Middle frontal gyrus (tissue), 1 donor: ENCODE measurements at regions not wholly inside any gene's neighbourhood (a gene's known extent, or its start where the extent isn't known, plus 50 kb on each side); places are given as distances from the start of the nearest gene placed in this dataset.
A peak's percentile ranks its signal among the peaks of the same experiment; 100 is the strongest.
"Not testable (repeated sequence)": the region's sequence is repeated elsewhere in the genome, so short reads cannot be mapped to it uniquely, and the experiment has no call there.

Source experiments
- DNase-seq: peaks from one replicate; pipeline ENCODE4 v3.0.0-alpha.2; 2015; ENCODE audit warnings: low spot score; ENCODE audit errors: extremely low spot score

DNA sequence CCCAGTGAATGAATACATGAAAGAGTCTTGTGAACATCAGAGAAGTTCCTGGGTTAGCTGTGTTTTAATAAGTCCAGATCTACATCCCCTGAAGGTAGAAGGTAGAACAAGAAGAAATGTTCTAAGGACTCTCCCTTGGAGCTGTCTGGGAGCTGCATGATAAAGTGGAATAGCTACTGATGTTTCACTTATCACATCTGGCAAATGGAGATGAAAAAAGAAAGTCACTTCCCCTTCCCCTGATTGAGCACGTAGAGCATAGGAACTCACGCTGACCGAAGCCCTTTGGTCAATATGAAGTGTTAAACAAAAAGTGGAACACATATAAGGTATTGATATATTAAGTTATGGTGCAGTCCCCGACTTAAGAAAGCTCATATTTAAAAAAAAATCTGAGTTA is 53.2 kb upstream of the PARP1 start:
- DNase-seq = no peak

DNA sequence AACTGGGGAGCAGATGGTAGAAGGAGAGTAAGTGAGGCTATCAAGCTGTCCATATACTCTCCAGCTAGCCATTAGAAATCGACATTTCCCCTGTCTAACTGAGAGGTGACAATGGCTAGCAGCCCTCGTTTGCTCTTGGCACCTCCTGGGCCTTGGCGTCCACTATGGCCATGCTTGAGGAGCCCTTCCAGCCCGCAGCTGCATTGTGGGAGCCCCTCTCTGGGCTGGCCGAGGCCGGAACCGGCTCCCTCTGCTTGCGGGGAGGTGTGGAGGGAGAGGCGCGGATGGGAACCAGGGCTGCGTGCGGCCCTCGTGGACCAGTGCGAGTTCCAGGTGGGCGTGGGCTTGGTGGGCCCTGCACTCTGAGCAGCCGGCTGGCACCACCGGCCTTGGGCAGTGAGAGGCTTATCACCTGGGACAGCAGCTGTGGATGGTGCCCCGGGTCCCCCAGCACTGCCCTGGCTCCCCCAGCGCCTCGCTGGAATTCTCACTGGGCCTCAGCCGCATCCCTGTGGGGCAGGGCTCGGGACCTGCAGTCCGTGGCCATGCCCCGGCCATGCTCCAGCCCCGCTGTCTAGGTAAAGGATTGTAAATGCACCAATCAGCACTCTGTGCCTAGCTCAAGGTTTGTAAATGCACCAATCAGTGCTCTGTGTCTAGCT is 56.2 kb upstream of the PARP1 start:
- no peak for DNase-seq

DNA sequence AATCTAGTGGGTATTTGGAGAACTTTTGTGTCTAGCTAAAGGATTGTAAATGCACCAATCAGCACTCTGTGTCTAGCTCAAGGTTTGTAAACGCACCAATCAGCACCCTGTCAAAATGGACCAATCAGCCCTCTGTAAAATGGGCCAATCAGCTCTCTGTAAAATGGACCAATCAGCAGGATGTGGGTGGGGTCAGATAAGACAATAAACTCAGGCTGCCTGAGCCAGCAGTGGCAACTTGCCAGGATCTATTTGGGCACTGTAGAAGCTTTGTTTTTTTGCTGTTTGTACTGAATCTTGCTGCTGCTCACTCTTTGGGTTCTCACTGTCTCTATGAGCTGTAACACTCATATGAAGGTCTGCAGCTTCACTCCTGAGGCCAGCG is 56.7 kb upstream of the PARP1 start:
- not testable (repeated sequence) for DNase-seq

DNA sequence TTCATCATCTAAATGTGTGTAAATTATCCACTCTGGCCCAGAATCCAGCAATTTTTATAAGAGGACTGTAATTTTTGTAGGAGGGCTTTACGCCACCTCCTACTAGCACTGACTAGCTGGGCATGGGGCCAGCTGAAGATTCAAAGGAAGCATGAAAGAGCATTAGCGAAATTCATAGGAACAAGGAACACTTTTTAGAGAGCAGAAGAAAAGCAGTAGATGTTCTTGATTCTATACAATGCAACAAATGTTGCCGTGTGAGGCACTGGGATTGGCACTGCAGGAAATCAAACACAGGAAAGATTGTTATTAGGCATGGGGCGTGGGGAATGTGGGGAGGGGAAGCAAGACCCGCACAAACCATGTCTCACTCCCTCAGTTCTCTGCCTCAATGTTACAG is 58.4 kb upstream of the PARP1 start:
- peak; percentile 57 for DNase-seq

DNA sequence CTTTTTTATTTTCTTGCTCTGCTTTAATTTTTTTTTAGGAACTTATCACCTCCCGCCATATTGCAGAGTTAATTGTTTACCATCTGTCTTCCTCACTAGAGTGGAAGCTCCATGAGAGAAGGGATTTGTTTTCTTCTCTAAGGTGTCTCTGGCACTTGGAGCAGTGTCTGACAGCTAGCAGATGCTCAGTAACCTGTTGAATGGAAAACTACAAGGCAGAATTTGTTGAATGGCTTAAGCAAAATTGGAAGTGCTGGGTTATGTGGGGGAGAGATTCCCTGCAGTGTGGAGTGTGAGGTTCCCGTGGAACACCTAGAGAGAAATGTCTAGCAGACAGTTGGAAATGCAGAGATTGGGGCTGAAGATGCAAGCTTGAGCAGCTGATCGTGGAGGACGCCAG is 59.5 kb upstream of the PARP1 start:
- no peak for DNase-seq

DNA sequence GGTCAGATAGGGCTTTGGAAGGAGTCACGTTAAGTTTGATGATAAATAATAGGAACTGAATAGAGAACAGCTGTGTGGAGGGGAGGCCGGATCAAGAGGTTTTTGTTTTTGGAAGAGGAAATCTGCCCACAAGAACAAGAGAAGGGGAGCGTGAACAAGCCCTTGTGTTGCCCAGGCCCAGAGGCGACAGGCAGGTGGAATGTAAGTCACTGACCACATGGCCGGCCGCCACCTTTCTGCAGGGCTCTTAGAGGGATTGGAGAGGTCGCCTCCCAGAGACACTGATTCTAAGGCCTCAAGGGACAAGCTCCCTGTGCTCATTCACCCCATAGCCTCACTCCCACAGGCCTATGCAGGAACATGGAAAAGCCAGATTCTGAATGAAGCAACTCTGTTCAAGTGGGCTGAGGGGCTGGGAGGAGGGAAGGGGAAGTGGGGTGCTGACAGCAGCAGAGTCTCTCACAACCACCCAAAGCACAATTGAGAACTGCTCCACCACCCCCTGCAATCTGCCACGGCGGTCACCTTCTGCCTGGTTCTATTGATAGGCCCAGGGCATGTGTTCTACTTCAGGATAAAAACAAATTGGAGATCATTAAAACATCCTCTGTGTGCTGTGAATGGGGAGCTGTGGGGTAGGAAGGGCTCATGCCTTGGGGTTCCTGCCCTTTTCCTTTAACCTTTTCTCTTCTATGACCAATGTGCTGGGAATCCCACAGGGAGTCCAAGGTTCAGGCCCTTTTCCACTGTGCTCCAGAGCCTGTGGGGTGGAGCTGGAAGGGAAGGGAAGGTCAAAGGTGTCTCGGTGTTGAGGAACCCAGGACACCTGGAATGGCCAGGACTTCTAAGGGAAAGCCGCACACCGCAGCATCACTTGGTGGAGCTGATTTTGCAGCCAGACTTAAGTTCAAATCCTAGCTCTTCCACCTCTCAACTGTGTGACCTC is 63.3 kb upstream of the PARP1 start:
- DNase-seq = no peak

DNA sequence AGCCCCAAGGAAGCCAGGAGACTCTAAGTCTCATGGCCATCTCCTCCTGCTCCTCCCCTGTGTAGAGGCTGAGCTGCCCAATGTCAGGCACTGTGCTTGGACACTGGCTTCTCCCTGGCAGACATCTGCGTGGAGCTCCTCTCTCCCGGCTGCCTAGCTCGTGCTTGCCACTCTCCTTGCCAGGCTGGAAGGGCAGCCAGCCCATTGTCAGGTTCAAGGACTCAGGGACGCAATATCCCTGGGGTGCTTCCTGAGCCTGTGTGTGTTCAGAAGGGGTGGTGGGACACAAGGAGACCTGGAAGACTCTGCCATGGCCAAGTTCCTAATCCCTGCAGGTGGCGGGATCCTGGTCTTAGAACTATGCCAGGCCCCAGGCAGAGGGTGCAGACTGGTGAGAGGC is 65.4 kb upstream of the PARP1 start:
- DNase-seq = no peak

DNA sequence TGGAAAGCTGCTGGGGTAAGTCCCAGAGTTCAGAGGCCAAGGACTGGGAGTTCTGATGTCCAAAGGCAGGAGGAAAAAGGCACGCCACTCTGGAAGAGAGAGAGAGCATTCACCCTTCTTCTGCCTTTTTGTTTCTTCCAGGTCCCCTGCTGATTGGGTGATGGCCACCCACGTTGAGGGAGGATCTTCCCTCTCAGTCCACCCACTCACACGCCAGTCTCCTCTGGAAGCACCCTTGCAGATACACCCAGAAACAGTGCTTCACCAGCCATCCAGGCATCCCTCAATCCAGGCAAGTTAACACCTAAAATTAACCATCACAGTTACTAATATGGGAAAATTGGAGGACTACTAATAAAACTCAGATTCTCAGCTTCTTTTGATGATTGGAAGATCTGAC is 66.1 kb upstream of the PARP1 start:
- DNase-seq = no peak

DNA sequence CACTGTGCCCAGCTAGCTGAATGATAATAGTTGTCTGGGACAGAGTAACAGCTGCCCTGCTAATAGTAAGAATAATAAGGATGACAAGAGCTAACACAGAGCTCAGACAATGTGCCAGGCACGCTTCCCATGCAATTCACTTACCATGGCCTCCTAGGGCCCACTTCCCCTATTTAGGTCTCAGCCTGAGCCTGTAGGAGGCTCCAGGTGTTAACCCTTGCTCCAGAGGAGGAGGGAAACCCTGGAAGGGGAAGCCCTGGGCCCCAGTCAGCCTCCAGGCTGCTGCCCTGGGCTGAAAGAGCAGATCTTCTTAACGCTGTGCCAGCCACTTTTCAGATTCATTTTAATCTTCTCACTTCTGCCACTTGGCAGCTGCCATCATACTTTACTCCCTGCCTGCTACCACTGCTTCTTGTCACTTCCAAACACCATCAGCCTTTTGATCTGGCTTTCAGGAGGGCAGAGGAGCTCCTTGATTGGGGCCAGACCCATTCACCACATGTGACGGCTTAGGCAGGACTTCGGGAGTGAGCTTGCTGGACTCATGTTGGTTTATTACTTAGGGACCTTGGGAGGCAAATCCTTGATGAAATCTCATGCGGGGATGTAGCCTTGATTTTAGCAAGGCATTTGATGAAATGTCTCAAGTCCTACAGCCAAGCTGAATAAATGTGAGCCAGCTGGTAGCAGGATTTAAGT is 66.7 kb upstream of the PARP1 start:
- DNase-seq = no peak

DNA sequence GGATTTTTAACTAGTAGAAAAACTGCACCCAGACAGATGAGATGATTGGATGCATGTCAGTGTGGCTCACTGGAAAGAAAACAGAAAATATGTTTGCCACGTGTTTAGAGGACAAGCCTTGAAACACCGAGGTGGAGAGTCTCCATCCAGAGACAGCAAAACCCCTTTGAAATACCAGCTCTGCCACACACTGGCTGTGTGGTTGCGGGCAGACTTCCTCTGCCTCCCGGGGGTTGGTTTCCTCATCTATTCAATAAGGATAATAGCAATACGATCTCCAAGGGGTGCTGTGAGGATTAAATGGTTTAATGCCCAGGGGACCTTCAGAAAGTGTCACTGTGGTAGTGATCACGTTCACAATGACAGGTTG is 67.2 kb upstream of the PARP1 start:
- no peak for DNase-seq

DNA sequence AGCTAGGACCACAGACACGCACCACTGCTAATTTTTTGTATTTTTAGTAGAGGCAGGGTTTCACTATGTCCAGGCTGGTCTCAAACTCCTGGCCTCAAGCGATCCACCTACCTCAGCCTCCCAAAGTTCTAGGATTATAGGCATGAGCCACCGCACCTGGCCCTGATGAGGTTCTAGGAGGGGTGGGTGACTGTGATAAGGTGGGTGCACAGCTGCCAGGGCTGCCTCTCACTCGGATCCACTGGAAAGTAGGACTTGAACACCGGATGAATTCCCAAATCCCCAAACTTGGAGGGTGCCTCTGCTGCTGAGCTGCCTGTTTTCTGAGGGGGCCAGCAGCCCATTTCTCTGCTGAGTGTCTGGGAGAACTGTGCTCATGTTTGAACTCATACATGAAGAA is 68.2 kb upstream of the PARP1 start:
- DNase-seq = no peak

DNA sequence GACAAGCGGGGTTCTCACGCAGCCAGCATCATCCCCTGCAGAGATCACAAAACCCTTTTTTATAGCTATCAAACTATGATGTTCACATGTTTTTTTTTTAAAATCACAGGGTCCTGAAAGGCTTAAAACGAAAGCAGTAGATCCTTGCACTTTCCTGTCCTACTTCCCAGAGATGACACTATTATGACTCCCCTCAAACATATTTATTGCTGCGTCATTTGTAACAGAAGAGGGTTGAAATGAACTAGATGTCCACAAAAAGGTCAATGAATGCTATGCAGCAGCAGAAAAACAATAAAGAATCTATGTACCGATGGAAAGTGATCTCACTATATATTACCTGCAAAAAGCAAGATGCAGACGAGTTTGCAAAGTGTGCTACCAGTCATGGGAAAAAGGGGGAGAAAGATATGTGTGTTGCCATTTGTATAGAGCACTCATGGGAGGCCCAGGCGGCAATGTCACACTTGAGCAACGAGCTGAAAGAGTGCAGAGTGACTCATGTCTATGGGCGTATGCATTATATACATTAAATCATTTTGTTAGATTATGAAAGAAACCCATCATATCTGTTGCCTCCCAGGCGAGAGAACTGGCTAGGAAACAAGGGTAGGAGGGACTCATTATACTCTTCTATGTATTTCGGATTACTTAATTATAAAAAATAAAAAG is 68.9 kb upstream of the PARP1 start:
- no peak for DNase-seq

DNA sequence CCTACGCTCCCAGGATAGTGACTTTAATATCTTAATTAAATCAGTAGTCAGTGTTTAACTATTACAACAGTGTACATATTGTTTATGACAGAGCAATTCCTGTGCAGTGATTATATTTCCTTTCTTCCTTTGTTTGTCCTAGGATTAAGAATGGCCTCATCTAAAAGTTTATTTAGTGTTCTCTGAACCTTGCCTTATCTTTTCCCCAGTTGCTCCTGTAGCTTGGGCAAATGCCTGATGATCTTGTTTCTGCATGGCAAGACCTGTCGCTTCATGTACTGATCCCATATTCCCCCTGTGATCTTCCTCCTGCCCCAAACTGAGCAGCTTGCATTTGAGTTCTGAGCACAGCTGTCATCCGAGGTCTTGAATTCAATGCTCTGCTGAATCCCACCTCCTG is 69.1 kb upstream of the STUM start:
- DNase-seq = no peak

DNA sequence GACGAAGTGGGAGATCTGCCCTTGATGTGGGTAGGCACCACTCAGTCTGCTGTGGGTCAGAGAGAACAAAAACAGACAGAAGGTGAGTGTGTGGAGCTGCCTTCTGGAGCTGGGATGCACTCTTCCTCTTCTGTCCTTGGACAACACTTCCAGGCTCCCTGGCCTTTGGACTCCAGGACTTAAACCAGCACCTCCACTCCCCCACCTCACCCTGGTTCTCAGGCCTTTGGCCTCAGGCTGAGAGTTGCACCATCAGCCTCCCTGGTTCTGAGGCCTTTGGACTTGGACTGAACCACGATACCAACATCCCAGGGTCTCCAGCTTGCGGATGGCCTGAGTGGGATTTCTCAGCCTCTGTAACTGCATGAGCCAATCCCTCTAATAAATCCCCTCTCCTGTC is 68.1 kb upstream of the STUM start:
- DNase-seq = no peak

DNA sequence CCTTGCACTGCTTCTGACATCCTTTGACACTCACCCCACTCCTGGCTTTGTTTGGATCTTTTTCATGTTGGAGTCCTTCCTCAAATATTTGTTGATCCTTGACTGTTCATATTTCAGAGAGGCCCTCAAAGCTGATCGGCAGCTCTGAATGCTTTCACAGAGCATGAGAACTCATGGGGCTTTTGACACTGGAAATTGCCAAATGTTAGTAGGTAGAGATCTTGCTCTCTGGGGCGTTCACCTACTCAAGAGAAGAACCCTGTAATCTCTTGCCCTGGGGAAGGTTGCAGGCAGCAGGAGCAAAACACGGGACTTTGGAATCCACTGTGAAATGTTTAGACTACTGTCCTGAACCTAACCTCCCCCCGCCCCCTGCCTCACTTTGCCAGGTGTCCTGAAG is 67.4 kb upstream of the STUM start:
- DNase-seq = no peak

DNA sequence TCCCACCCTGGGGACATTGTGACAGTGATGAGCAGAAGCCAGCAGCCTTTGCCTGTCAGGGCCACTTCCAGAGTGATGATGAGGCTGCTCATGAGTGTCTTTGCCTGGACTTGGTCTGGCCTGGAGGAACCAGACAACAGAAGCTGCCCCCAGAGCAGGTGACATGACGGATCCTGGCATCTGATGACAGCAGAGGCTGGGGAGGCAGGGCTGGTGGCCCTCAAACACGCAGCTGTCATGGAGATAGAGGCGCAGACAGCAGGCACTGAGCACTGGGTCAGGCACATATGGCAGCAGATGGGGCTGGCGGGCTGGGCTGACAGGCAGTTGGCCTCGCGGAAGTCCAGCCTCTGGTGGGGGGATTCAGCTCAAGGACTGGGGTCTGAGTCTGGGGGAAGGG is 66.4 kb upstream of the STUM start:
- no peak for DNase-seq

DNA sequence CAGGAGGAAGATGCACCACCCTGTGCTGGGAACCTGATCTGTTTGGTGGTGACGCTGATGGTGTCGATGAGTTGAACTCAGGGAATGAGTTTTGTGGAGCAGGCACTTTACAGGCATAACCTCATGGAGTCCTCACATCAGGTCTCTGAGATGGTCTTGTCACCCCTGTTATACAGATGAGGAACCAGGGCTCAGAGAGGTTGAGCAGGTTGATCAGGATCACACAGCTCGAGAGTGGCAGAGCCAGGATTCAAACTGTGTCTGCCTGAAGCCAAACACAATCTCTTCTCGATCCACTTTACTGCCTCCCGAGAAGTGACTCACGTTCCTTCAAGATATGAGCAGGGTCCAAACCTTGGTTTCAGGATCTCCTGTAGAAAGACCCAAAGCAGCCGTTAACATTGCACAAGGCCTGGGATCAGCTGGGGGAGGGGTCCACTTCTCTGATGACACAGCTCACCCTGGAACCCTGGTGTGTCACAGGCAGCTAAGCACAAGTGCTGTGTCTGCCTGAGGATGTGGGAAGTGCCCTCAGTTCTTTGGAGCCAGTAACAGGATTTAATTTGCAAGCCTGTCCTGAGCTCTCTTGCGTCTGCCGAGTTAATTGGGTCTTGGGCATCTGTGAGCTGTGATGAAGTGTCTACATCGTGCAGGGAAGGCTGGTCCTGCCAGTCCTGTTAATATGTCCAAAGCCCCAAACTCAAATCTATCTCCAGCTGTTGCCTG is 65.4 kb upstream of the STUM start:
- no peak for DNase-seq

DNA sequence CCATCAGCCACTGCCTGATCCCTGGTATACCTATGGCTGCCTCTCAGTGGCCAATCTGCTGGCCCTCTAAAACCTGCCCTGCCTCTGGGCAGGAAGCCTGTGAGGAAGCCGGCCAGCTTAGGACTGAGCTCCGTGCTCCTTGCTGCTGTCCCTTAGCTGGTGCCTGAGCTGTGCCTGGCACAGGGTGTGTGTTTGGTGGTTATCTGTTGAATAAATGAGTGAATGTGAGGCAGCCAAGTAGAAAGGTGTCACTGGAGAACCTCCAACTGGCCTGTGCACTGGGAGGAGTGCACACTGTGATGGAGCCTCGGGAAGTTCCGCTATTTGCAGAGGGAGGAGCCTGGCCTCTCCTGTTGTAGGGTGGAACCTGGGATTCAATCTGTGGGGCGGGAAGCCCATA is 63.4 kb upstream of the STUM start:
- no peak for DNase-seq

DNA sequence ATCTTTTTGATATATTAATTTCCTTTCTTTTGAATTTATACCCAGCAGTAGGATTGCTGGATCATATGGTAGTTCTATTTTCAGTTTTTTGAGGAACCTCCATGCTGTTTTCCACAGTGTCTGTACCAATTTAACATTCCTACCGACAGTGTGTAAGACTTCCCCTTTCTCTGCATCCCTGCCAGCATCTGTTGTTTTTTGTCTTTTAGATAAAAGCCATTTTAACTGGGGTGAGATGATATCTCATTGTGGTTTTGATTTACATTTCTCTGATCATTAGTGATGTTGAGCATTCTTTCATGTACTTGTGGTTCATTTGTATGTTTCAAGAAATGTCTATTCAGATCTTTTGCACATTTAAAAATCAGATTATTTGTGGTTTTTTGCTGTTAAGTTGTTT is 62.4 kb upstream of the STUM start:
- no peak for DNase-seq

DNA sequence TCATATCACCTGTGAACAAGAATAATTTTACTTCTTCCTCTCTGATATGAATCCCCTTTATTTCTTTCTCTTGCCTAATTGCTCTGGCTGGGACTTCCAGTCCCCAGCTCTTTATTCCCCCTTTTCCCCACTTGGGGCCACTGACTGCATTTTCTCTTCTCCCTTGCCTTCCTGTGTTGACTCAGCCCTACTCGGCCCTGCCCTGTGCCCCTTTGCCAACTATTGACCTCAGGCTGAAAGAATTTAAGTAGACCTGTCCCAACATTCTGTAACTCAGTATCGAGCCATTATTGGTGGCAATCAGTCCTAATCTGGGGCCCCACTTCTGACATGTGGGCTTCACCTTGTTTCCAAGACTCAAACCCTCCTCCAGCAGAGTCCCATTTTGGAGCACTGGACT is 60.6 kb upstream of the STUM start:
- DNase-seq = no peak

DNA sequence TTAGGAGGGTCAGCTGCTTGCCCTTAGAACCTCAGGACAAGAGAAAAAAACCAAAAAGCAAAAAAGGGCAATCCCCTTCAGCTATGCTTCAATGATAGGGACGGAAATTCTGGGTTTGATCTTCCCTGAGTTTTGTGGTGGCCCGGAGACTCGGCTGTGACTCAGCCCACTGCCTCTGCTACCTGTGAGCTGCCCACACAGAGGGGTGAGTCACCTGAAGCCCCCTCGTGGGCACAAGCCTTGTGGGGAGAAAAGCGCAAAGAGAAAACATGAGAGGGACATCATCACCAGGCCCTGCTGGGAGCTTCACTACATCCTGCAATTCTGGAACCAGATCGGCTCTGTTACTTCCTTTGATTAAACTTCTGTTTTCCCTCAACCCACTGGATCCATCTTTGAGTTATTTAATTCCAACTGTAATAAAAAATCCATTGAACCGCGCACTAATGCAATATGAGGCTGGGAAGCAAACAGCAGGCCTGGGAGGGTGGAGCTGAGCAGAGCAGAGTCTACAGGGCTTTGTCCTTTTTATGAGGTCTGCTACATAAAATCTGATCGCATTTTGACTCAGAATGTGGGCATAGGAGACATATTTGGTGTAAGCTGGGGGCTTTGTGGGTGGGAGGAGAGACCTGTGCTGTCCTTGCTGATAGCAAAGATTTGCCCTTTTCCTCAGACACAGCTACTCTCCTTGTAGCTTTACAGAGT is 58.7 kb upstream of the STUM start:
- no peak for DNase-seq
